GM18870 (cell line): ENCODE measurements at regions not wholly inside any gene's neighbourhood (a gene's known extent, or its start where the extent isn't known, plus 50 kb on each side); places are given as distances from the start of the nearest gene placed in this dataset.

Experiments used
- ATAC-seq: cut with Tn5 transposase; IDR thresholded peaks from one replicate; pipeline ENCODE4 v1.9.1; 2021; ENCODE audit warnings: moderate library complexity; ENCODE audit not compliant: unreplicated experiment

GRCh38 chr7:41054960-41055661 lies 647.8 kb downstream of the INHBA start:
- no peak for ATAC-seq

GRCh38 chr7:41053820-41054219 lies 649.1 kb downstream of the INHBA start:
- no peak for ATAC-seq

- no peak for ATAC-seq
Observed at GRCh38 chr7:41052736-41053135, 650.2 kb downstream of the INHBA start.

- ATAC-seq: no peak
Observed at GRCh38 chr7:41052201-41052600, 650.7 kb downstream of the INHBA start.

- no peak for ATAC-seq
Observed at GRCh38 chr7:41051535-41051934, 651.4 kb downstream of the INHBA start.

- no peak for ATAC-seq
Observed at GRCh38 chr7:41051062-41051461, 651.8 kb downstream of the INHBA start.

- no peak for ATAC-seq
Observed at GRCh38 chr7:41048771-41049170, 654.1 kb downstream of the INHBA start.

- ATAC-seq: no peak
Observed at GRCh38 chr7:41047789-41048191, 655.1 kb downstream of the INHBA start.

GRCh38 chr7:41047211-41047610 lies 655.7 kb downstream of the INHBA start:
- no peak for ATAC-seq

GRCh38 chr7:41046776-41047175 lies 656.1 kb downstream of the INHBA start:
- ATAC-seq: no peak

GRCh38 chr7:41046221-41046761 lies 656.6 kb downstream of the INHBA start:
- ATAC-seq: no peak

GRCh38 chr7:41045556-41046123 lies 657.2 kb downstream of the INHBA start:
- ATAC-seq: no peak

GRCh38 chr7:41039981-41040380 lies 662.9 kb downstream of the INHBA start:
- ATAC-seq: no peak

GRCh38 chr7:41039386-41039953 lies 663.4 kb downstream of the INHBA start:
- ATAC-seq: no peak

- ATAC-seq: no peak
Observed at GRCh38 chr7:41038211-41038610, 664.7 kb downstream of the INHBA start.

GRCh38 chr7:41037691-41038090 lies 665.2 kb downstream of the INHBA start:
- ATAC-seq: no peak

- no peak for ATAC-seq
Observed at GRCh38 chr7:41035794-41036193, 667.1 kb downstream of the INHBA start.

GRCh38 chr7:41033500-41033899 lies 669.4 kb downstream of the INHBA start:
- ATAC-seq: no peak

GRCh38 chr7:41030673-41031072 lies 672.2 kb downstream of the INHBA start:
- ATAC-seq: no peak

GRCh38 chr7:41029072-41029499 lies 673.8 kb downstream of the INHBA start:
- ATAC-seq: no peak

- no peak for ATAC-seq
Observed at GRCh38 chr7:41028580-41028979, 674.3 kb downstream of the INHBA start.

GRCh38 chr7:41027428-41028115 lies 675.3 kb downstream of the INHBA start:
- ATAC-seq: no peak
